Adrenal gland (tissue), 5 donors: ENCODE measurements at regions not wholly inside any gene's neighbourhood (a gene's known extent, or its start where the extent isn't known, plus 50 kb on each side); places are given as distances from the start of the nearest gene placed in this dataset.

Source experiments
- CTCF ChIP-seq, 6 experiments: fragments of 450-650 bp in 4 of 6; fragments of 200-600 bp in 2 of 6; sonication (generic) in 1 of 6; IDR thresholded peaks; 1 replicate in 5 of 6; 2 replicates in 1 of 6; pipeline versions ENCODE4 v1.5.1 to v1.8.0; 2016 to 2021; ENCODE audit warnings: antibody characterized with exemption in 6 of 6, mild to moderate bottlenecking in 2 of 6, moderate library complexity in 1 of 6
- POLR2A ChIP-seq, 2 donors: fragments of 450-650 bp; IDR thresholded peaks; one replicate each; pipeline ENCODE4 v1.6.1; 2017; ENCODE audit warnings: antibody characterized with exemption in 2 of 2, mild to moderate bottlenecking in 2 of 2, moderate library complexity in 1 of 2
- donor health status: DM: no; HTN: no; CAD: no.

- TF ChIP-seq CTCF (IDR thresholded peaks at IDR 0.05): no peak
- TF ChIP-seq POLR2A (IDR thresholded peaks at IDR 0.05): no peak
Measured at GRCh38 chr17:77744066-77744988, 214.2 kb upstream of the TNRC6C start.
